MM.1S (cell line): ENCODE measurements at regions not wholly inside any gene's neighbourhood (a gene's known extent, or its start where the extent isn't known, plus 50 kb on each side); places are given as distances from the start of the nearest gene placed in this dataset.

Experiments
- EZH2 ChIP-seq: fragments of 300-600 bp; sonication (generic); optimal IDR thresholded peaks from 2 replicates; pipeline ENCODE3; 2017; ENCODE audit warnings: low read depth, mild to moderate bottlenecking, antibody characterized with exemption, low read length, mixed read lengths
- EZH2phosphoT487 ChIP-seq: fragments of 300-600 bp; sonication (generic); IDR thresholded peaks from 2 replicates; pipeline ENCODE4 v1.6.1; 2018; ENCODE audit warnings: antibody characterized with exemption, low read length
- TF ChIP-seq, protein P1 (sequence below): fragments of 300-600 bp; sonication (generic); IDR thresholded peaks from 2 replicates; pipeline ENCODE4 v1.5.1; 2016; ENCODE audit warnings: antibody characterized with exemption, low read length, mixed read lengths

DNA sequence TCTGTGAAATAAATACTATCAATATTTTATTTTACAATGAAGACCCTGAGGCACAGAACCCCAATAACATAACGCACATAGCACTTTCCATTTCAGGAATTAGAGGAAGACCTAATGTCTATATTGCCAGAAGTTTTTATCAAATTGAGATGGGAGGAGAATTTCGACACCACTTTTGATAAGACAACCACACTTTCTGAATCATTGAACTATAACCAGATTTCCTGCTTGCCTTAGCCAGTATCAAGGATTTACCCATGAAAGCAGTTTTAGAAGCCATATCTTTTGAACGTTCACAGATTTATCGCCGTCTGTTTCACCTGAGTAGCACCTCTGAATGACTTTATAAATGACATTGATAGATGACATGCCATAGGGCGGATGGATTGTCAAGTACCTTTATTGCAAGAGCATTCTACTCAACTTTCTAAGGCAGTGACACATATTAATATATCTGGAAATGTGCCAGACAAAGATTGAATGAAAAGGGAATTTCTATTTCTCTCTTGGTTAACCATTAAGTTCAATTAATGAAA lies 768.4 kb downstream of the LTN1 start:
- TF ChIP-seq, protein P1, sequence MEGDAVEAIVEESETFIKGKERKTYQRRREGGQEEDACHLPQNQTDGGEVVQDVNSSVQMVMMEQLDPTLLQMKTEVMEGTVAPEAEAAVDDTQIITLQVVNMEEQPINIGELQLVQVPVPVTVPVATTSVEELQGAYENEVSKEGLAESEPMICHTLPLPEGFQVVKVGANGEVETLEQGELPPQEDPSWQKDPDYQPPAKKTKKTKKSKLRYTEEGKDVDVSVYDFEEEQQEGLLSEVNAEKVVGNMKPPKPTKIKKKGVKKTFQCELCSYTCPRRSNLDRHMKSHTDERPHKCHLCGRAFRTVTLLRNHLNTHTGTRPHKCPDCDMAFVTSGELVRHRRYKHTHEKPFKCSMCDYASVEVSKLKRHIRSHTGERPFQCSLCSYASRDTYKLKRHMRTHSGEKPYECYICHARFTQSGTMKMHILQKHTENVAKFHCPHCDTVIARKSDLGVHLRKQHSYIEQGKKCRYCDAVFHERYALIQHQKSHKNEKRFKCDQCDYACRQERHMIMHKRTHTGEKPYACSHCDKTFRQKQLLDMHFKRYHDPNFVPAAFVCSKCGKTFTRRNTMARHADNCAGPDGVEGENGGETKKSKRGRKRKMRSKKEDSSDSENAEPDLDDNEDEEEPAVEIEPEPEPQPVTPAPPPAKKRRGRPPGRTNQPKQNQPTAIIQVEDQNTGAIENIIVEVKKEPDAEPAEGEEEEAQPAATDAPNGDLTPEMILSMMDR, result no peak
- TF ChIP-seq EZH2, result no peak
- no peak for TF ChIP-seq EZH2phosphoT487
